Testis (tissue), 2 donors: ENCODE measurements at regions not wholly inside any gene's neighbourhood (a gene's known extent, or its start where the extent isn't known, plus 50 kb on each side); places are given as distances from the start of the nearest gene placed in this dataset.

ENCODE experiments used
- POLR2A ChIP-seq: fragments of 450-650 bp; IDR thresholded peaks from one replicate; pipeline ENCODE4 v1.6.1; 2017; ENCODE audit warnings: antibody characterized with exemption, mild to moderate bottlenecking, moderate library complexity
- TF ChIP-seq, protein P1 (sequence below), 3 experiments: fragments of 450-650 bp in 2 of 3; fragments of 200-600 bp in 1 of 3; sonication (generic) in 1 of 3; IDR thresholded peaks; one replicate each; pipeline ENCODE4 v1.5.1; 2016 to 2019; ENCODE audit warnings: antibody characterized with exemption in 3 of 3, mild to moderate bottlenecking in 2 of 3, moderate library complexity in 1 of 3

DNA sequence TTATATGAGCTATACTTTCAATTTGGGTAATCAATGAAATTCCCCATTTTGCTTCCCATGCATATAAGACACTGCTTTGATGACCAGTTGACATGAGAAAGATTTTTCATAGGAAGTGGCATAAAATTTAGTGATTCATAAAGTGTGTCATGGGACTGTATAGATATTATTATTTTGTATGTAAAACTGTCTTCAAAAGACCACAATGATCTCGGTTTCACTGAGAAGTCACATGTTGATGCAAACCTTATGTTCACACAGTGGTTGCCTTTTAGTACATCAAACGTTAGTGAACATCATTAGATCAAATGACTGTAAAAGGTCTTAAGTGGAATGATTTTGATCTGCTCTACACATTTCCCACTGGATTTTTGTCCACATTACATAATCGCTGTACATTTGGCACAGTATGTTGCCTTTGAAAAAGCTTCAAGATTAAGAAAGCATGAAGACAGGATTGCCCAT lies 349.2 kb upstream of the MEF2C start:
- TF ChIP-seq POLR2A, result no peak
- TF ChIP-seq, protein P1, sequence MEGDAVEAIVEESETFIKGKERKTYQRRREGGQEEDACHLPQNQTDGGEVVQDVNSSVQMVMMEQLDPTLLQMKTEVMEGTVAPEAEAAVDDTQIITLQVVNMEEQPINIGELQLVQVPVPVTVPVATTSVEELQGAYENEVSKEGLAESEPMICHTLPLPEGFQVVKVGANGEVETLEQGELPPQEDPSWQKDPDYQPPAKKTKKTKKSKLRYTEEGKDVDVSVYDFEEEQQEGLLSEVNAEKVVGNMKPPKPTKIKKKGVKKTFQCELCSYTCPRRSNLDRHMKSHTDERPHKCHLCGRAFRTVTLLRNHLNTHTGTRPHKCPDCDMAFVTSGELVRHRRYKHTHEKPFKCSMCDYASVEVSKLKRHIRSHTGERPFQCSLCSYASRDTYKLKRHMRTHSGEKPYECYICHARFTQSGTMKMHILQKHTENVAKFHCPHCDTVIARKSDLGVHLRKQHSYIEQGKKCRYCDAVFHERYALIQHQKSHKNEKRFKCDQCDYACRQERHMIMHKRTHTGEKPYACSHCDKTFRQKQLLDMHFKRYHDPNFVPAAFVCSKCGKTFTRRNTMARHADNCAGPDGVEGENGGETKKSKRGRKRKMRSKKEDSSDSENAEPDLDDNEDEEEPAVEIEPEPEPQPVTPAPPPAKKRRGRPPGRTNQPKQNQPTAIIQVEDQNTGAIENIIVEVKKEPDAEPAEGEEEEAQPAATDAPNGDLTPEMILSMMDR (IDR thresholded peaks at IDR 0.05), result no peak
